Caco-2 (cell line): ENCODE measurements at regions not wholly inside any gene's neighbourhood (a gene's known extent, or its start where the extent isn't known, plus 50 kb on each side); places are given as distances from the start of the nearest gene placed in this dataset.

ENCODE experiments used
- BruUV-seq: library from RNA; stranded (reverse); fragments of 400-500 nt; replicated peaks from 2 replicates; lab custom pipeline; 2021; lab: Mats Ljungman, UMichigan
- CTCF ChIA-PET: fragments of 300-600 bp; sonication (Branson Sonifier 250); formaldehyde crosslinking; loops from one replicate; lab custom pipeline; 2022; ENCODE audit warnings: antibody characterized with exemption; lab: Charles Lee
- POLR2A ChIA-PET: fragments of 300-600 bp; sonication (Branson Sonifier 250); formaldehyde crosslinking; loops from one replicate; lab custom pipeline; 2022; ENCODE audit warnings: antibody characterized with exemption; lab: Charles Lee
- DNase-seq, 2 experiments: peaks; one replicate each; pipeline versions ENCODE4 v3.0.0 to v3.0.0-alpha.2; 2020 to 2022
- H3K27me3 ChIP-seq: replicated peaks from 2 replicates; pipeline ENCODE4 v1.6.0; 2011; ENCODE audit warnings: low read length; ENCODE audit not compliant: control insufficient read depth, insufficient read depth
- H3K36me3 ChIP-seq: 2 replicates; pipeline ENCODE4 v1.5.1; 2011; ENCODE audit warnings: low read length; ENCODE audit not compliant: control insufficient read depth, insufficient read depth
- H3K4me1 ChIP-seq: fragments of 250-450 bp; sonication (Bioruptor Pico); 2 replicates; pipeline ENCODE4 v1.5.1; 2020; ENCODE audit warnings: mild to moderate bottlenecking
- H3K4me3 ChIP-seq: 2 replicates; pipeline ENCODE4 v1.5.1; 2011; ENCODE audit warnings: low read depth, mild to moderate bottlenecking, control low read depth, low read length
- H3K9me3 ChIP-seq: fragments of 250-450 bp; sonication (Bioruptor Pico); 2 replicates; pipeline ENCODE4 v1.5.1; 2020; ENCODE audit warnings: mild to moderate bottlenecking, moderate library complexity
- H3K27ac Mint-ChIP-seq: one replicate; pipeline ENCODE4 v1.8.0; 2022; ENCODE audit warnings: mixed read lengths; ENCODE audit not compliant: unreplicated experiment
- H3K27me3 Mint-ChIP-seq: one replicate; pipeline ENCODE4 v1.8.0; 2022; ENCODE audit warnings: mixed read lengths; ENCODE audit not compliant: insufficient read depth, unreplicated experiment
- H3K36me3 Mint-ChIP-seq: one replicate; pipeline ENCODE4 v1.8.0; 2022; ENCODE audit warnings: mild to moderate bottlenecking, mixed read lengths; ENCODE audit not compliant: insufficient read depth, unreplicated experiment
- H3K4me1 Mint-ChIP-seq: one replicate; pipeline ENCODE4 v1.8.0; 2022; ENCODE audit warnings: low read depth, mixed read lengths; ENCODE audit not compliant: unreplicated experiment
- H3K4me3 Mint-ChIP-seq: one replicate; pipeline ENCODE4 v1.8.0; 2022; ENCODE audit warnings: mild to moderate bottlenecking, moderate library complexity, mixed read lengths; ENCODE audit not compliant: unreplicated experiment
- H3K9me3 Mint-ChIP-seq: one replicate; pipeline ENCODE4 v1.8.0; 2022; ENCODE audit warnings: mixed read lengths; ENCODE audit not compliant: unreplicated experiment
- intact Hi-C: fragments of 100-400 bp; cut with micrococcal nuclease; formaldehyde crosslinking; loops from one replicate; pipeline ENCODE4 v1.10.0; 2022; ENCODE audit not compliant: unreplicated experiment
- TF ChIP-seq, protein P1 (sequence below), 2 experiments: fragments of 200-600 bp in 1 of 2; IDR thresholded peaks; 1 replicate in 1 of 2; 2 replicates in 1 of 2; pipeline versions ENCODE4 v1.5.1 to v1.8.0; 2011 to 2022; ENCODE audit warnings: antibody characterized with exemption in 1 of 2, control low read depth in 1 of 2, inconsistent platforms in 1 of 2, low read depth in 1 of 2, low read length in 1 of 2, mild to moderate bottlenecking in 1 of 2, moderate library complexity in 1 of 2; ENCODE audit not compliant: insufficient read depth in 1 of 2, severe bottlenecking in 1 of 2, unreplicated experiment in 1 of 2

DNA sequence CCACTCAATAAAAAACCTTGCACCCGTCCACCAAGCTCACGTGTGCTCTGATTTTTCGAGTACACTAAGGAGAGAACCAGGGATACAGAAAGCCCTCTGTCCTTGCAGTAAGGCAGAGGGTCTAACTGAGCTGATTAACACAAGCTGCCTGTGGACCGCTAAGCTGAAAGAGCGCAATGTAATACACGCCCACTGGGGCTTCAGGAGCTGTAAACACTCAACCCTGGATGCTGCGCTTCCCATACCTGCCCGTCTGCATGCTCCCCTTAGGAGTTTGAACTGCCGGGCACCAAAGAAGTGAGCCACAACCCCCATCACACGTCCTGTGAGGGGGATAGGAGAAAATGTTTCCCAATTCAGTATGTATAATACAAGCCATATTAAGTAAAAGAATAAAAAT, 664.8 kb downstream of the PCDH18 start:
- no peak overlapping the region for H3K4me3 ChIP-seq
- Mint-ChIP-seq H3K27me3 (no peaks in the 10 kb centered on the region), H3K4me1 (no peaks in the 10 kb centered on the region), H3K9me3 (no peaks in the 10 kb centered on the region), H3K27ac (no peak overlapping the region), H3K36me3 (no peaks in the 10 kb centered on the region), H3K4me3 (no peak overlapping the region)
- intact Hi-C loops: no loop called here
- ChIA-PET POLR2A (no interaction called here), CTCF (no interaction called here)
- no peaks in the 10 kb centered on the region for H3K4me1 ChIP-seq
- no peak for DNase-seq
- BruUV-seq: no TSS peak
- H3K27me3 ChIP-seq: no peaks in the 10 kb centered on the region
- H3K36me3 ChIP-seq: no peaks in the 10 kb centered on the region
- TF ChIP-seq, protein P1, sequence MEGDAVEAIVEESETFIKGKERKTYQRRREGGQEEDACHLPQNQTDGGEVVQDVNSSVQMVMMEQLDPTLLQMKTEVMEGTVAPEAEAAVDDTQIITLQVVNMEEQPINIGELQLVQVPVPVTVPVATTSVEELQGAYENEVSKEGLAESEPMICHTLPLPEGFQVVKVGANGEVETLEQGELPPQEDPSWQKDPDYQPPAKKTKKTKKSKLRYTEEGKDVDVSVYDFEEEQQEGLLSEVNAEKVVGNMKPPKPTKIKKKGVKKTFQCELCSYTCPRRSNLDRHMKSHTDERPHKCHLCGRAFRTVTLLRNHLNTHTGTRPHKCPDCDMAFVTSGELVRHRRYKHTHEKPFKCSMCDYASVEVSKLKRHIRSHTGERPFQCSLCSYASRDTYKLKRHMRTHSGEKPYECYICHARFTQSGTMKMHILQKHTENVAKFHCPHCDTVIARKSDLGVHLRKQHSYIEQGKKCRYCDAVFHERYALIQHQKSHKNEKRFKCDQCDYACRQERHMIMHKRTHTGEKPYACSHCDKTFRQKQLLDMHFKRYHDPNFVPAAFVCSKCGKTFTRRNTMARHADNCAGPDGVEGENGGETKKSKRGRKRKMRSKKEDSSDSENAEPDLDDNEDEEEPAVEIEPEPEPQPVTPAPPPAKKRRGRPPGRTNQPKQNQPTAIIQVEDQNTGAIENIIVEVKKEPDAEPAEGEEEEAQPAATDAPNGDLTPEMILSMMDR (IDR thresholded peaks at IDR 0.05; ENCODE audit: insufficient read depth in 1 of 2, low read depth in 1 of 2, low read length in 1 of 2, severe bottlenecking in 1 of 2, unreplicated experiment in 1 of 2): no peak
- no peaks in the 10 kb centered on the region for H3K9me3 ChIP-seq

DNA sequence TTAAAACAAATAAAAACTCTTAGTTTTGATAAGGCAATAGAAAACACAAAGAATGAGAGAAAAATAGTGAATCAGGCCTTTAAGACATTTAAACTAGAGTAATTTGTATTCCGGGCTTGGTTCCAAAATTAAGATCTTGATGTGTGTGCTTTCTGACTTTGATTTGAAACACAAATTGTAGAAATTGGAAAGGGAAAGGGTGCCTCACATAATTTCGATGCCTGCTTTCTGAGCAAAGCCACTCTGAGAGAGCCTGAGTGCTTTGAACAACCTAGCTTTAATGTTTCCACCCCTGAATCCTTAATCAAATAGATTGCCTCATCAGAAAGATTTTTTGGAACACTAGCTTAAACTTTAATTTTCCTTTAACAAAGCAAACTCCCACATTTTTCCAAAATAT, 666.8 kb downstream of the PCDH18 start:
- no peaks in the 10 kb centered on the region for H3K36me3 ChIP-seq
- no peaks in the 10 kb centered on the region for H3K27me3 Mint-ChIP-seq
- no peaks in the 10 kb centered on the region for H3K36me3 Mint-ChIP-seq
- H3K27me3 ChIP-seq: no peaks in the 10 kb centered on the region
- H3K27ac Mint-ChIP-seq: no peak overlapping the region
- no TSS peak for BruUV-seq
- TF ChIP-seq, protein P1 (IDR thresholded peaks at IDR 0.05; ENCODE audit: insufficient read depth in 1 of 2, low read depth in 1 of 2, low read length in 1 of 2, severe bottlenecking in 1 of 2, unreplicated experiment in 1 of 2): no peak
- H3K9me3 Mint-ChIP-seq: no peaks in the 10 kb centered on the region
- no peaks in the 10 kb centered on the region for H3K4me1 ChIP-seq
- H3K4me3 Mint-ChIP-seq: no peak overlapping the region
- DNase-seq: no peak
- H3K4me3 ChIP-seq: no peak overlapping the region
- no peaks in the 10 kb centered on the region for H3K4me1 Mint-ChIP-seq
- intact Hi-C loops: loop anchor here (2.0 kb wide), 2 partner anchors 425 to 465 kb away; no protein-coding TSS in a partner anchor
- POLR2A ChIA-PET: no interaction called here
- no peaks in the 10 kb centered on the region for H3K9me3 ChIP-seq
- CTCF ChIA-PET: no interaction called here

DNA sequence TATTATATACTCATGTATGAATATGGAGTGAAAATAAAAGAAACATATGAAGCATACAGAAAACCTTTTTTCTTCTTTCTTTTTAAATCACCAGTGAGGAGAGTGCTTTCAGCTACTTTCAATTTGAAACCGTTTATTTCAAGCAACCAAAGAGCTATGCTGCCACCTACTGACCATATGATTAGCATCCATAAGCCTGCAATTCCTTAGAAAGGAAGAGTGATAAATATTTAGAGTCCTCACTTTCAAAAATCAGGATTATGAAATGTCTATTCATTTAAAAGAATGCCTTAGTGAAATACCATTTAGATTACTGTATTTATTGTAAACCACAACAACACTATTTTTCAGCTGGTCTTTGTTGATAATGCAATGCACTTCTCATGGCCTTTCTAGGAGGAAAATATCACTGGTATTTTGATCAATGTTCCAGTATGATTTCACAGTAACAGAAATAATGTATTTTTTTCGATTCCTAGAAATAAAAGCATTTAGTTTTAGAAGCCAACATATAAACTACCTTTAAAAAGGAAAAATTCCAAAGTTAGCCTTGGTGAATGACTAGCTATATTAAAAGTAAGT, 667.6 kb downstream of the PCDH18 start:
- CTCF ChIA-PET: interaction anchor here (0.6 to 0.9 kb wide), 4 partner anchors 16 to 495 kb away, joined by 3 read pairs; no protein-coding TSS in a partner anchor

More for the DNA sequence above, 667.6 kb downstream of the PCDH18 start:
- POLR2A ChIA-PET: no interaction called here
- BruUV-seq: no TSS peak
- DNase-seq: peak in 1 of 2 experiments; percentile 54
- intact Hi-C loops: loop anchor here (1.0 to 2.0 kb wide), 3 partner anchors 177 to 464 kb away; no protein-coding TSS in a partner anchor
- H3K9me3 ChIP-seq: no peaks in the 10 kb centered on the region
- H3K4me3 Mint-ChIP-seq: no peak overlapping the region
- no peaks in the 10 kb centered on the region for H3K27me3 ChIP-seq
- H3K36me3 Mint-ChIP-seq: no peaks in the 10 kb centered on the region
- H3K36me3 ChIP-seq: no peaks in the 10 kb centered on the region
- no peaks in the 10 kb centered on the region for H3K9me3 Mint-ChIP-seq
- H3K27ac Mint-ChIP-seq: no peak overlapping the region
- H3K27me3 Mint-ChIP-seq: no peaks in the 10 kb centered on the region
- H3K4me1 Mint-ChIP-seq: no peaks in the 10 kb centered on the region
- no peaks in the 10 kb centered on the region for H3K4me1 ChIP-seq
- H3K4me3 ChIP-seq: no peak overlapping the region
- TF ChIP-seq, protein P1 (IDR thresholded peaks at IDR 0.05; ENCODE audit: insufficient read depth in 1 of 2, low read depth in 1 of 2, low read length in 1 of 2, severe bottlenecking in 1 of 2, unreplicated experiment in 1 of 2): peak; percentile 57 to 68
